ENCODE measurements at regions not wholly inside any gene's neighbourhood (a gene's known extent, or its start where the extent isn't known, plus 50 kb on each side); places are given as distances from the start of the nearest gene placed in this dataset.

DNA sequence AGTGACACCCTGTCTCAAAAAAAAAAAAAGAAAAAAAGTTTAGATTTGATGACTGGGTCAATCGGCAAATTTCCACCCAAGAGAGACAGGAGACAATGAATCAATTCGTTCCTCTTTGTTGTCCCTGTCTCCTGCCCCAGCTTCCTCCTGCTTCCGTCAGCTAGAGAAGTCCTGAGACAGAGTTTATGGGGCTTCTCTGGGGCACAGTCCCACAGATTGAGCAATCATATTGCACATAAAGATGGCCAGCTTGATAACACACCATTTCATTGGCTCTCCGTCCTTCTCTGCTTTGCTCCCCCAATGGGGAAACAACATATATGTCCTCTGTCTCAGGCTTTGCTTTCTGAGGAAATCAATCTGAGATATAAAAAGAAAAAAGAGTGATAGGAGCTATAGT is 78.4 kb upstream of the FUNDC1 start:
- TF ChIP-seq, protein P1, sequence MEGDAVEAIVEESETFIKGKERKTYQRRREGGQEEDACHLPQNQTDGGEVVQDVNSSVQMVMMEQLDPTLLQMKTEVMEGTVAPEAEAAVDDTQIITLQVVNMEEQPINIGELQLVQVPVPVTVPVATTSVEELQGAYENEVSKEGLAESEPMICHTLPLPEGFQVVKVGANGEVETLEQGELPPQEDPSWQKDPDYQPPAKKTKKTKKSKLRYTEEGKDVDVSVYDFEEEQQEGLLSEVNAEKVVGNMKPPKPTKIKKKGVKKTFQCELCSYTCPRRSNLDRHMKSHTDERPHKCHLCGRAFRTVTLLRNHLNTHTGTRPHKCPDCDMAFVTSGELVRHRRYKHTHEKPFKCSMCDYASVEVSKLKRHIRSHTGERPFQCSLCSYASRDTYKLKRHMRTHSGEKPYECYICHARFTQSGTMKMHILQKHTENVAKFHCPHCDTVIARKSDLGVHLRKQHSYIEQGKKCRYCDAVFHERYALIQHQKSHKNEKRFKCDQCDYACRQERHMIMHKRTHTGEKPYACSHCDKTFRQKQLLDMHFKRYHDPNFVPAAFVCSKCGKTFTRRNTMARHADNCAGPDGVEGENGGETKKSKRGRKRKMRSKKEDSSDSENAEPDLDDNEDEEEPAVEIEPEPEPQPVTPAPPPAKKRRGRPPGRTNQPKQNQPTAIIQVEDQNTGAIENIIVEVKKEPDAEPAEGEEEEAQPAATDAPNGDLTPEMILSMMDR (IDR thresholded peaks at IDR 0.05) = no peak
- no peak for TF ChIP-seq POLR2A (IDR thresholded peaks at IDR 0.05)

All from thyroid gland (tissue), 4 donors.